ENCODE measurements at regions not wholly inside any gene's neighbourhood (a gene's known extent, or its start where the extent isn't known, plus 50 kb on each side); places are given as distances from the start of the nearest gene placed in this dataset.

DNA sequence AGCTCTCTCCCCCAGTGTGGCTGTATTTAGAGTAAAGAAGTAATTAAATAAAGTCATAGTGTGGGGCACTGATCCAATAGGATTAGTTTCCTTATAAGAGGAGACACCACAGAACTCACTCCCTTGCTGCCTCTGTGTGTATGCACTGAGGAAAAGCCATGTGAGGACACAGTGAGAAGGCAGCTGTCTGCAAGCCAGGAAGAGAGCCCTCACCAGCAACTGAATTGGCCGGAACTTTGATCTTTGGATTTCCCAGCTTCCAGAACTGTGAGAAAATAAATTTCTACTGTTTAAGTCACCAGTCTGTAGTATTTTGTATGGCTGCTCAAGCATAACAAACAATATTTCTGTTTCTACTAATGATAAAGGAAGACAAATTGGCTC is 368.7 kb upstream of the PRICKLE1 start:
- DNase-seq (ENCODE audit: low read depth): no peak
- Histone ChIP-seq H3K9ac (ENCODE audit: low read length) (no peak overlapping the region), H3K4me1 (ENCODE audit: control insufficient read depth, insufficient read depth, low read length) (peaks cover under 1% of the 10 kb centered on the region), H3K27me3 (replicated peaks; ENCODE audit: control insufficient read depth, insufficient read depth, low read length) (no peaks in the 10 kb centered on the region), H3K4me3 (ENCODE audit: low read length) (no peak overlapping the region), H3K9me3 (ENCODE audit: control insufficient read depth, low read length) (no peaks in the 10 kb centered on the region), H3K36me3 (ENCODE audit: control insufficient read depth, insufficient read depth, low read length, severe bottlenecking) (no peaks in the 10 kb centered on the region)

GRCh38 chr12:42957561-42958290 is 368.2 kb upstream of the PRICKLE1 start:
- no peaks in the 10 kb centered on the region for H3K36me3 ChIP-seq (ENCODE audit: control insufficient read depth, insufficient read depth, low read length, severe bottlenecking)
- no peak for DNase-seq (ENCODE audit: low read depth)
- H3K9ac ChIP-seq (ENCODE audit: low read length): no peak overlapping the region
- no peaks in the 10 kb centered on the region for H3K4me1 ChIP-seq (ENCODE audit: control insufficient read depth, insufficient read depth, low read length)
- no peaks in the 10 kb centered on the region for H3K27me3 ChIP-seq (replicated peaks; ENCODE audit: control insufficient read depth, insufficient read depth, low read length)
- no peak overlapping the region for H3K4me3 ChIP-seq (ENCODE audit: low read length)
- no peaks in the 10 kb centered on the region for H3K9me3 ChIP-seq (ENCODE audit: control insufficient read depth, low read length)

- Histone ChIP-seq H3K9ac (ENCODE audit: low read length) (no peak overlapping the region), H3K9me3 (ENCODE audit: control insufficient read depth, low read length) (no peaks in the 10 kb centered on the region), H3K4me3 (ENCODE audit: low read length) (no peak overlapping the region), H3K4me1 (ENCODE audit: control insufficient read depth, insufficient read depth, low read length) (no peaks in the 10 kb centered on the region), H3K36me3 (ENCODE audit: control insufficient read depth, insufficient read depth, low read length, severe bottlenecking) (no peaks in the 10 kb centered on the region), H3K27me3 (replicated peaks; ENCODE audit: control insufficient read depth, insufficient read depth, low read length) (no peaks in the 10 kb centered on the region)
- DNase-seq (ENCODE audit: low read depth): no peak
Observed at GRCh38 chr12:42957136-42957535, 367.6 kb upstream of the PRICKLE1 start.

DNA sequence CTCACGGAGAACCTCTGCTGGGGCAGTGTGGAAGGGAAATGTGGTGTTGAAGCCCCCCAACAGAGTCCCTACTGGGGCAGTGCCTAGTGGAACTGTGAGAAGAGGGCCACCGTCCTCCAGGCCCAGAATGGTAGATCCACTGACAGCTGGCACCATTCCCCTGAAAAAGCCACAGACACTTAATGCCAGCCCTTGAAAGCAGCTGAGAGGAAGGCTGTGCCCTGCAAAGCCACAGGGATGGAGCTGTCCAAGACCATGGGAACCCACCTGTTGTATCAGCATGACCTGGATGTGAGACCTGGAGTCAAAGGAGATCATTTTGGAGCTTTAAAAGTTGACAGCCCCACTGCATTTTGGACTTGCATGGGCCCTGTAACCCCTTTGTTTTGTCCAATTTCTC is 363.5 kb upstream of the PRICKLE1 start:
- H3K27me3 ChIP-seq (replicated peaks; ENCODE audit: control insufficient read depth, insufficient read depth, low read length): no peaks in the 10 kb centered on the region
- H3K36me3 ChIP-seq (ENCODE audit: control insufficient read depth, insufficient read depth, low read length, severe bottlenecking): no peaks in the 10 kb centered on the region
- H3K9ac ChIP-seq (ENCODE audit: low read length): no peak overlapping the region
- no peak overlapping the region for H3K4me3 ChIP-seq (ENCODE audit: low read length)
- no peaks in the 10 kb centered on the region for H3K4me1 ChIP-seq (ENCODE audit: control insufficient read depth, insufficient read depth, low read length)
- no peak for DNase-seq (ENCODE audit: low read depth)
- no peaks in the 10 kb centered on the region for H3K9me3 ChIP-seq (ENCODE audit: control insufficient read depth, low read length)

DNA sequence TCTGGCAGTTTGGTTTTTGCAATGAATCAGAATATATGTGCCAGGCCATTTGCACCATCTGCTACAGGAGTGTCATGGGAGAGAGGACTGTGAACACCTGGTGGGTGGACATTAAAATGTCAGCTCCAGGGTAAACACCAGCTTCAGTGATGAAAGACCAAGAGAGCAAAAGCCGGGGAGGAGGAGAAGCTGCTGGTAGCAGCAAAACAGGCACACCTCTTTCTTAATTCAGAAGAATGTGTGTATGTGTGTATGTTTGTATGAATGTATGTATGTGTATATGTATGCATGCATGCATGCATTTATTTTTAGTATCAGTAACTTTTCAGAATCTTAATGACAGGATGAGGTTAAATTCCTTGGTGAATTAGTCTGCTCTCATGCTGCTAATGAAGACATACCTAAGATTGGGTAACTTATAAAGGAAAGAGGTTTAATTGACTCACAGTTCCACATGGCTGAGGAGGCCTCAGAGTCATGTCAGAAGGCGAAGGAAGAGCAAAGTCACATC is 357.4 kb upstream of the PRICKLE1 start:
- no peak for DNase-seq (ENCODE audit: low read depth)
- Histone ChIP-seq H3K9me3 (ENCODE audit: control insufficient read depth, low read length) (peaks cover 28% of the 10 kb centered on the region), H3K4me1 (ENCODE audit: control insufficient read depth, insufficient read depth, low read length) (no peaks in the 10 kb centered on the region), H3K4me3 (ENCODE audit: low read length) (no peak overlapping the region), H3K36me3 (ENCODE audit: control insufficient read depth, insufficient read depth, low read length, severe bottlenecking) (no peaks in the 10 kb centered on the region), H3K9ac (ENCODE audit: low read length) (no peak overlapping the region), H3K27me3 (replicated peaks; ENCODE audit: control insufficient read depth, insufficient read depth, low read length) (no peaks in the 10 kb centered on the region)

- no peaks in the 10 kb centered on the region for H3K36me3 ChIP-seq (ENCODE audit: control insufficient read depth, insufficient read depth, low read length, severe bottlenecking)
- H3K27me3 ChIP-seq (replicated peaks; ENCODE audit: control insufficient read depth, insufficient read depth, low read length): no peaks in the 10 kb centered on the region
- H3K4me1 ChIP-seq (ENCODE audit: control insufficient read depth, insufficient read depth, low read length): no peaks in the 10 kb centered on the region
- H3K4me3 ChIP-seq (ENCODE audit: low read length): no peak overlapping the region
- no peak for DNase-seq (ENCODE audit: low read depth)
- no peak overlapping the region for H3K9ac ChIP-seq (ENCODE audit: low read length)
- peaks cover 38% of the 10 kb centered on the region for H3K9me3 ChIP-seq (ENCODE audit: control insufficient read depth, low read length)
Observed at GRCh38 chr12:42945927-42946326, 356.4 kb upstream of the PRICKLE1 start.

DNA sequence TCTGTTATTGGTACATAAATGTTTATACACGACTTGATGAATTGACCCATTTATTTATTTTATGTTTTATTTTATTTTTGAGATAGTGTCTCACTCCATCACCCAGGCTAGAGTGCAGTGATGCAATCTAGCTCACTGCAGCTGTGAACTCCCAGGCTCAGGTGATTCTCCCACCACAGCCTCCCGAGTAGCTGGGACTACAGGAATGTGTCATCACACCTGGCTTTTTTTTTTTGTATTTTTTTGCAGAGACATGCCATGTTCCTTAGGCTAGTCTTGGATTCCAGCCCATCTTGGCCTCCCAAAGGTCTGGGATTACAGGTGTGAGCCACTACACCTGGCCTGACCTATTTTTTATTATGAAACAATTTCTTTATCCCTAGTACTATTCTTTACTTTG is 355.0 kb upstream of the PRICKLE1 start:
- Histone ChIP-seq H3K36me3 (ENCODE audit: control insufficient read depth, insufficient read depth, low read length, severe bottlenecking) (no peaks in the 10 kb centered on the region), H3K9ac (ENCODE audit: low read length) (no peak overlapping the region), H3K27me3 (replicated peaks; ENCODE audit: control insufficient read depth, insufficient read depth, low read length) (no peaks in the 10 kb centered on the region), H3K4me3 (ENCODE audit: low read length) (no peak overlapping the region), H3K9me3 (ENCODE audit: control insufficient read depth, low read length) (peaks cover 44% of the 10 kb centered on the region), H3K4me1 (ENCODE audit: control insufficient read depth, insufficient read depth, low read length) (no peaks in the 10 kb centered on the region)
- no peak for DNase-seq (ENCODE audit: low read depth)

GRCh38 chr12:42936991-42937390 is 347.4 kb upstream of the PRICKLE1 start:
- H3K4me3 ChIP-seq (ENCODE audit: low read length): no peak overlapping the region

GRCh38 chr12:42936260-42936659 is 346.7 kb upstream of the PRICKLE1 start:
- Histone ChIP-seq H3K27me3 (replicated peaks; ENCODE audit: control insufficient read depth, insufficient read depth, low read length) (no peaks in the 10 kb centered on the region), H3K4me1 (ENCODE audit: control insufficient read depth, insufficient read depth, low read length) (peaks cover 15% of the 10 kb centered on the region), H3K4me3 (ENCODE audit: low read length) (no peak overlapping the region), H3K9me3 (ENCODE audit: control insufficient read depth, low read length) (peaks cover 10% of the 10 kb centered on the region), H3K9ac (ENCODE audit: low read length) (no peak overlapping the region), H3K36me3 (ENCODE audit: control insufficient read depth, insufficient read depth, low read length, severe bottlenecking) (no peaks in the 10 kb centered on the region)
- DNase-seq (ENCODE audit: low read depth): no peak

More at GRCh38 chr12:42936991-42937390, 347.4 kb upstream of the PRICKLE1 start:
- no peaks in the 10 kb centered on the region for H3K36me3 ChIP-seq (ENCODE audit: control insufficient read depth, insufficient read depth, low read length, severe bottlenecking)
- no peaks in the 10 kb centered on the region for H3K27me3 ChIP-seq (replicated peaks; ENCODE audit: control insufficient read depth, insufficient read depth, low read length)
- H3K4me1 ChIP-seq (ENCODE audit: control insufficient read depth, insufficient read depth, low read length): peaks cover 15% of the 10 kb centered on the region
- no peak for DNase-seq (ENCODE audit: low read depth)
- no peak overlapping the region for H3K9ac ChIP-seq (ENCODE audit: low read length)
- peaks cover 17% of the 10 kb centered on the region for H3K9me3 ChIP-seq (ENCODE audit: control insufficient read depth, low read length)

- no peak overlapping the region for H3K9ac ChIP-seq (ENCODE audit: low read length)
- H3K27me3 ChIP-seq (replicated peaks; ENCODE audit: control insufficient read depth, insufficient read depth, low read length): no peaks in the 10 kb centered on the region
- no peak for DNase-seq (ENCODE audit: low read depth)
Observed at GRCh38 chr12:42935756-42936155, 346.2 kb upstream of the PRICKLE1 start.

GRCh38 chr12:42935090-42935489 is 345.5 kb upstream of the PRICKLE1 start:
- Histone ChIP-seq H3K4me1 (ENCODE audit: control insufficient read depth, insufficient read depth, low read length) (peaks cover 15% of the 10 kb centered on the region), H3K9ac (ENCODE audit: low read length) (no peak overlapping the region), H3K27me3 (replicated peaks; ENCODE audit: control insufficient read depth, insufficient read depth, low read length) (no peaks in the 10 kb centered on the region), H3K36me3 (ENCODE audit: control insufficient read depth, insufficient read depth, low read length, severe bottlenecking) (no peaks in the 10 kb centered on the region), H3K4me3 (ENCODE audit: low read length) (peak overlapping the region; percentile 53), H3K9me3 (ENCODE audit: control insufficient read depth, low read length) (peaks cover 2% of the 10 kb centered on the region)
- no peak for DNase-seq (ENCODE audit: low read depth)

More at GRCh38 chr12:42935756-42936155, 346.2 kb upstream of the PRICKLE1 start:
- H3K36me3 ChIP-seq (ENCODE audit: control insufficient read depth, insufficient read depth, low read length, severe bottlenecking): no peaks in the 10 kb centered on the region
- peaks cover 15% of the 10 kb centered on the region for H3K4me1 ChIP-seq (ENCODE audit: control insufficient read depth, insufficient read depth, low read length)
- peaks cover 5% of the 10 kb centered on the region for H3K9me3 ChIP-seq (ENCODE audit: control insufficient read depth, low read length)
- H3K4me3 ChIP-seq (ENCODE audit: low read length): no peak overlapping the region

Measured in adipocyte (in vitro differentiated cells).